Right lobe of liver (tissue), 6 donors: ENCODE measurements at regions not wholly inside any gene's neighbourhood (a gene's known extent, or its start where the extent isn't known, plus 50 kb on each side); places are given as distances from the start of the nearest gene placed in this dataset.

Experiments used
- ATAC-seq, 4 donors: fragments of 200-7000 bp; cut with Tn5 transposase; one replicate each; pipeline ENCODE4 v1.9.1; 2020; ENCODE audit warnings: mild to moderate bottlenecking in 4 of 4, moderate library complexity in 4 of 4
- DNase-seq, 3 donors: peaks; one replicate each; pipeline ENCODE4 v3.0.0-alpha.2; 2020
- H3K27ac ChIP-seq, 3 donors: fragments of 200-600 bp; one replicate each; pipeline ENCODE4 v1.8.0; 2022
- H3K27me3 ChIP-seq, 2 donors: fragments of 200-600 bp; one replicate each; pipeline ENCODE4 v1.8.0; 2022
- H3K36me3 ChIP-seq, 4 donors: fragments of 200-600 bp; sonication (generic) in 1 of 4; one replicate each; pipeline versions ENCODE4 v1.5.1 to v1.8.0; 2017 to 2022; ENCODE audit warnings: control low read depth in 1 of 4
- H3K4me1 ChIP-seq, 4 donors: fragments of 200-600 bp; sonication (generic) in 1 of 4; one replicate each; pipeline versions ENCODE4 v1.5.1 to v1.8.0; 2017 to 2022; ENCODE audit warnings: control low read depth in 1 of 4
- H3K4me3 ChIP-seq, 3 donors: fragments of 200-600 bp; one replicate each; pipeline ENCODE4 v1.8.0; 2022
- H3K9me3 ChIP-seq, 4 donors: fragments of 200-600 bp; sonication (generic) in 1 of 4; one replicate each; pipeline versions ENCODE4 v1.5.1 to v1.8.0; 2017 to 2022; ENCODE audit warnings: control low read depth in 1 of 4
- POLR2A ChIP-seq: fragments of 450-650 bp; IDR thresholded peaks from one replicate; pipeline ENCODE4 v1.6.1; 2017; ENCODE audit warnings: antibody characterized with exemption, mild to moderate bottlenecking
- WGBS: methylation state at CpG from one replicate; pipeline ENCODE4 v1.1.6; 2018; ENCODE audit warnings: low coverage, low lambda C conversion rate; ENCODE audit not compliant: insufficient coverage; ENCODE audit errors: missing lambda C conversion rate; 5-methylcytosine and 5-hydroxymethylcytosine counted together
- intact Hi-C, 2 donors: fragments of 100-400 bp; cut with DNase I; formaldehyde crosslinking; loops; one replicate each; pipeline versions ENCODE4 v1.11.2 to v1.14.1; 2022
- TF ChIP-seq, protein P1 (sequence below), 4 donors: fragments of 200-600 bp in 3 of 4; fragments of 450-650 bp in 1 of 4; IDR thresholded peaks; one replicate each; pipeline versions ENCODE4 v1.5.1 to v1.8.0; 2016 to 2022; ENCODE audit warnings: antibody characterized with exemption in 4 of 4, mild to moderate bottlenecking in 2 of 4
- donor health status: DM: no; HTN: yes; CAD: no.
- donor health status: DM: no; HTN: no; CAD: no.
- donor health status: DM: no; HTN: no; CAD: no.
- donor health status: DM: no; HTN: yes; CAD: no.
- donor health status: DM: no; HTN: yes; CAD: no.

DNA sequence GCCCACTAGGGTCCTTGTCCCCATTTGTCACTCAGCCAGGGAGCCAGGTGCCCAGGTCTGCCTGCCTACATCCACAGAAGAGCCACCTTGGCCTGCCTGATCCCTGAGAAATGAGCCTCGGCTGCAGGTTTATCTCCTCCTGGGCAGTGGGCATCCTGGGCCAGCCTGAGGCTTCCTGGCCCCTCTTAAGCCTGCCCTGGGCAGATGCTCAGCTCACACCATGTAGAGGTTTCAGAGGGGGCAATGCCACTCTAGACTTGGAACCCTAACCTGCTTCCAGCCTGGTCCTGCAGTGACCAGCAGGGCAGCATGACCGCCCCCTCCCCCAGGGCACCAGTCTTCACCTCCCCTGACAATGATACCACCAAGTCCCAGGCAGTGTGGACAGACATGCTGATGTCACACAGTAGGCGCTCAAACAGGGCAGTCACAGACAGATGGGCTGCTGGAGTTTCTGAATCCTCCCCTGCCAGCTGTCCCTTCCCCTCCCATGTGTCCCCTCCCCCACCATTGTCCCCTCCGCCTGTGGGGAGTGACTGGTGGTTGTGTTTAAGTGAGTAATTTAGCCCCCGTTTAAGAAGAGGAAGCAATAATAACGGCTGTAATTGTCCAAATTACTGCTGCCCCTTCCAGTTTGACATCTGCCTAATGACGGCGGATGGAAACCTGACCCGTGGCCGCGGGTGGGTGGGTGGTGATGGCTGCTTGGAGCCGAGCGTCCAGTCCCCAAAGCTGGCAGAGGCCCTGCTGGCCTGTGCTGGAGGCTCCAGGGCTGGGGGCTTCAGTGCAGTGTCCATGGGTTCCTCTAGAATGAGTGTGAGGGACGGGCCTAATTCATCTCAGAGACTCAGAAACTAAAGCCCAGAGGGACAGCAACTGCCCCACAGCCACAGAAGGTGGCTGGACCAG is 147.7 kb downstream of the BARX1 start:
- H3K9me3 ChIP-seq, result no peaks in the 10 kb centered on the region
- no peaks in the 10 kb centered on the region for H3K4me1 ChIP-seq
- no peaks in the 10 kb centered on the region for H3K27me3 ChIP-seq
- ATAC-seq, result no peak
- intact Hi-C loops, result no loop called here
- TF ChIP-seq, protein P1, sequence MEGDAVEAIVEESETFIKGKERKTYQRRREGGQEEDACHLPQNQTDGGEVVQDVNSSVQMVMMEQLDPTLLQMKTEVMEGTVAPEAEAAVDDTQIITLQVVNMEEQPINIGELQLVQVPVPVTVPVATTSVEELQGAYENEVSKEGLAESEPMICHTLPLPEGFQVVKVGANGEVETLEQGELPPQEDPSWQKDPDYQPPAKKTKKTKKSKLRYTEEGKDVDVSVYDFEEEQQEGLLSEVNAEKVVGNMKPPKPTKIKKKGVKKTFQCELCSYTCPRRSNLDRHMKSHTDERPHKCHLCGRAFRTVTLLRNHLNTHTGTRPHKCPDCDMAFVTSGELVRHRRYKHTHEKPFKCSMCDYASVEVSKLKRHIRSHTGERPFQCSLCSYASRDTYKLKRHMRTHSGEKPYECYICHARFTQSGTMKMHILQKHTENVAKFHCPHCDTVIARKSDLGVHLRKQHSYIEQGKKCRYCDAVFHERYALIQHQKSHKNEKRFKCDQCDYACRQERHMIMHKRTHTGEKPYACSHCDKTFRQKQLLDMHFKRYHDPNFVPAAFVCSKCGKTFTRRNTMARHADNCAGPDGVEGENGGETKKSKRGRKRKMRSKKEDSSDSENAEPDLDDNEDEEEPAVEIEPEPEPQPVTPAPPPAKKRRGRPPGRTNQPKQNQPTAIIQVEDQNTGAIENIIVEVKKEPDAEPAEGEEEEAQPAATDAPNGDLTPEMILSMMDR (IDR thresholded peaks at IDR 0.05), result no peak
- TF ChIP-seq POLR2A, result no peak
- no peak overlapping the region for H3K27ac ChIP-seq
- no peaks in the 10 kb centered on the region for H3K36me3 ChIP-seq
- DNase-seq, result peak in 1 of 3 donors; percentile 23
- 60% methylated on average over 1 of the region's 14 CpGs for WGBS
- H3K4me3 ChIP-seq, result no peak overlapping the region

DNA sequence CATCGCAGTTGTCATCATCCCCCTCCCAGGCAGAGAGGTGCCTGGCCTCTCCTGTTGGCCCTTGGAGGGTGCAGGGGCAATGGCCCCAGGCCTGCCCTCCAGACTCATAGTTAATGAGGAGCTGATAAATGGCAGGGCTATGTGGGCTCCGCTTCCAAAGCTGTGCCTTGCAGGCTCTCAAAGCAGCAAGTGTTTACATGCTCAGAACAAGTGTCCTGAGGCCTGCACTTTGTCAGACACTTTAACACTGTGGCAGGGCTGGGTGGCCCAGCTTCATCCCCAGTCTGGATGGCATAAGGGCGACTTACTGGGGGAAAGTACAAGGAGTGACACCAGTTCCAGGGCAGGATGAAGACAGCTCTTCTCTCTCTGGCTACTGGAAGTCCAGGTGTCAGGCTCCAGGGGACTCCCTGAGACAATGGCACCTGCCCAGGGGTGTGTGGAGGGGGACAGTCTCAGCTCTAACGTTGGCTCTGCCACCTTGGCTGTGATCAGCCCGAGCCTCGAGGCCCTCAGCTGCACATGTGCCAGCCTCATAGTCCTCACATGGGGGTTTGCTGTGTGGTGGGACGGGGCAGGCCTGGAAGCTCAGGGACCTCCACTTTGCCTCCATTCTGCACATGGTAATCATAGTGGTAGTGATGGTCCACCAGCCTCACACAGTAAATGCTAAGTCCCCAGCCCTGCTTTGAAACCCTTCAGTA is 153.4 kb downstream of the BARX1 start:
- 60% methylated on average over 1 of the region's 7 CpGs for WGBS
- TF ChIP-seq, protein P1 (IDR thresholded peaks at IDR 0.05), result no peak
- TF ChIP-seq POLR2A, result no peak
- DNase-seq, result no peak
- H3K27me3 ChIP-seq, result no peaks in the 10 kb centered on the region
- ATAC-seq, result peak in 1 of 4 donors; percentile 31
- no peak overlapping the region for H3K27ac ChIP-seq
- no peak overlapping the region for H3K4me3 ChIP-seq
- H3K4me1 ChIP-seq, result no peaks in the 10 kb centered on the region
- intact Hi-C loops, result no loop called here
- H3K9me3 ChIP-seq, result no peaks in the 10 kb centered on the region
- H3K36me3 ChIP-seq, result no peaks in the 10 kb centered on the region

DNA sequence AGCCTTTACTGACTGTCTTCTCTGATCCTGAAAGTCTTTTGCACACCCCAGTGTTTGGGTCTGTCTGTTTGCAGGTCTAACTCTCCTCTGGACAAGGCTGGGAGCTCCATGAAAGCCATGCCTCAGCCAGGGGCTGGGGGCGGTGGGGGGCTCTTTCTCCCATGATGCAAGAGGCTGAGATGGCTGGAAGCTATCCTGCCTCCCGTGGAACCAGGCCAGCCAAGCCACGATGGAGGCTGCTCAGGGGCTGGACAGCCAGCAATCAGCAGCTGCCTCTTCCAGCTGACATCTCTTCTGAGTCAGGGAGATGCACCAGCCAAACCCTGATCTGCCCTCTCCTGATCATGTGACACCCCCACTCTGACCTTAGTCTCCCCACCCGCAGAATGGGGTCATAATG is 154.0 kb downstream of the BARX1 start:
- Histone ChIP-seq H3K27me3 (no peaks in the 10 kb centered on the region), H3K36me3 (no peaks in the 10 kb centered on the region), H3K4me3 (no peak overlapping the region), H3K4me1 (no peaks in the 10 kb centered on the region), H3K9me3 (no peaks in the 10 kb centered on the region), H3K27ac (no peak overlapping the region)
- 40% methylated on average over 1 of the region's 4 CpGs for WGBS
- TF ChIP-seq, protein P1 (IDR thresholded peaks at IDR 0.05), result no peak
- TF ChIP-seq POLR2A, result no peak
- no peak for ATAC-seq
- DNase-seq, result no peak
- intact Hi-C loops, result no loop called here

DNA sequence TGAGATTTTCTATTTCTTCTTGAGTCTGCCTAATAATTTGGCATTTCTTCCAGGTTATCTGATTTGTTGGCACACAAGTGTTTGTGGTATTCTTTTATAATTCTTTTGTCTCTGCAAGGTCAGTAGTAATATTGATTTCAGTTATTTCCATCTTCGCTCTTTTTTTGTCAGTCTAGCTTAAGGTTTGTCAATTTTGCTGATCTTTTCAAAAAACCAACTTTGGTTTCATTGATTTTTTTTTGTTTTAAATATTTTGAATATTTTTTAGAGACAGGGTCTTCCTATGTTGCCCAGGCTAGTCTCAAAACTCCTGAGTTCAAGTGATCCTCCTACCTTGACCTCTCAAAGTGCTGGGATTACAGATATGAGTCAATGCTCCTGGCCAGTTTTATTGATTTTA is 162.8 kb downstream of the BARX1 start:
- DNase-seq, result no peak
- H3K4me1 ChIP-seq, result no peaks in the 10 kb centered on the region
- no peak for TF ChIP-seq POLR2A
- TF ChIP-seq, protein P1 (IDR thresholded peaks at IDR 0.05), result no peak
- no peak overlapping the region for H3K27ac ChIP-seq
- no peaks in the 10 kb centered on the region for H3K36me3 ChIP-seq
- no peaks in the 10 kb centered on the region for H3K27me3 ChIP-seq
- no peak overlapping the region for H3K4me3 ChIP-seq
- no peaks in the 10 kb centered on the region for H3K9me3 ChIP-seq
- ATAC-seq, result no peak
- intact Hi-C loops, result no loop called here
- WGBS, result 82% methylated on average over 1 of the region's 1 CpG
